ENCODE measurements at regions not wholly inside any gene's neighbourhood (a gene's known extent, or its start where the extent isn't known, plus 50 kb on each side); places are given as distances from the start of the nearest gene placed in this dataset.

DNA sequence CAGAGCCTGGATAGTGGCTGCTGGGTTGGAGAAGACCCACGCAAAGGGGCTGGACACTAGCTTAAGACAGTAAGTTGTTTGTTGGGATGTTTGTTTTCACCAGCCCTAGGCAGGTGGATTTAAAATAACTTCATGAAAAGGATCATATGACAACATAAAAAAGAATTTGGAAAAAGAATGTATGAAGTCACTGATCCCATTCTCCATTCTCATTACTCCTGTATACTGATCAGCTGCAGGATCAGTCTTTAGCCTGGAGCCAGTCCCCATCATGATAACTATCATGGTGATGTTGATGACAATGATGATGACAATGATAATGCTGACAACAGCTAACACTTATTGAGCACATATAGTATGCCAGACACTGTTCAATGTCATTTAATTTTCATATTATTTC, 92.1 kb upstream of the IFNE start:
- no peak for TF ChIP-seq POLR2A (IDR thresholded peaks at IDR 0.05; ENCODE audit: low read length)
- no peak for TF ChIP-seq GATA1 (IDR thresholded peaks at IDR 0.05; ENCODE audit: low read depth, low read length)

All from erythroblast (primary cell).